Neuronal stem cell (in vitro differentiated cells): ENCODE measurements at regions not wholly inside any gene's neighbourhood (a gene's known extent, or its start where the extent isn't known, plus 50 kb on each side); places are given as distances from the start of the nearest gene placed in this dataset.

Experiments
- DNase-seq: peaks from one replicate; pipeline ENCODE4 v3.0.0-alpha.2; 2013; ENCODE audit warnings: low spot score
- H2AFZ ChIP-seq: one replicate; pipeline ENCODE4 v1.6.1; 2013; ENCODE audit warnings: mild to moderate bottlenecking, low read length, inconsistent platforms
- H2AK5ac ChIP-seq: 2 replicates; pipeline ENCODE4 v1.6.1; 2013; ENCODE audit warnings: low read depth, mild to moderate bottlenecking, inconsistent platforms, low read length, moderate library complexity, mixed read lengths
- H2BK120ac ChIP-seq: 2 replicates; pipeline ENCODE4 v1.6.1; 2013; ENCODE audit warnings: low read depth, mild to moderate bottlenecking, inconsistent platforms, low read length, moderate library complexity, mixed read lengths
- H2BK12ac ChIP-seq: one replicate; pipeline ENCODE4 v1.6.1; 2013; ENCODE audit warnings: low read length, inconsistent platforms
- H2BK15ac ChIP-seq: 2 replicates; pipeline ENCODE4 v1.6.1; 2013; ENCODE audit warnings: mild to moderate bottlenecking, low read length, inconsistent platforms, mixed read lengths
- H2BK5ac ChIP-seq: one replicate; pipeline ENCODE4 v1.6.1; 2013; ENCODE audit warnings: inconsistent platforms, mild to moderate bottlenecking, low read length, moderate library complexity
- H3K14ac ChIP-seq: one replicate; pipeline ENCODE4 v1.6.1; 2013; ENCODE audit warnings: low read length, inconsistent platforms
- H3K18ac ChIP-seq: 2 replicates; pipeline ENCODE4 v1.6.1; 2013; ENCODE audit warnings: low read length, inconsistent platforms
- H3K23ac ChIP-seq: 2 replicates; pipeline ENCODE4 v1.6.1; 2013; ENCODE audit warnings: low read depth, mild to moderate bottlenecking, mixed read lengths, low read length, inconsistent platforms; ENCODE audit not compliant: poor library complexity
- H3K27ac ChIP-seq: replicated peaks from 3 replicates; pipeline ENCODE4 v1.5.1; 2013; ENCODE audit warnings: low read length, inconsistent platforms
- H3K27me3 ChIP-seq, 3 experiments: 2 replicates each; pipeline ENCODE4 v1.6.1; 2013; ENCODE audit warnings: low read length in 3 of 3, mild to moderate bottlenecking in 2 of 3, inconsistent platforms in 1 of 3, low read depth in 1 of 3, mixed read lengths in 1 of 3, moderate library complexity in 1 of 3; ENCODE audit not compliant: control insufficient read depth in 3 of 3, insufficient read depth in 3 of 3
- H3K36me3 ChIP-seq, 2 donors: replicated peaks in 1 of 2; 2 replicates each; pipeline ENCODE4 v1.6.1; 2013; ENCODE audit warnings: low read length in 2 of 2; ENCODE audit not compliant: control insufficient read depth in 2 of 2, insufficient read depth in 2 of 2
- H3K4ac ChIP-seq: 2 replicates; pipeline ENCODE4 v1.6.1; 2013; ENCODE audit warnings: inconsistent platforms, mild to moderate bottlenecking, low read length, moderate library complexity
- H3K4me1 ChIP-seq, 2 donors: 1 replicate in 1 of 2; 2 replicates in 1 of 2; pipeline ENCODE4 v1.6.1; 2013; ENCODE audit warnings: low read length in 2 of 2, low read depth in 1 of 2; ENCODE audit not compliant: control insufficient read depth in 2 of 2, insufficient read depth in 1 of 2
- H3K4me2 ChIP-seq: one replicate; pipeline ENCODE4 v1.6.1; 2013; ENCODE audit warnings: mild to moderate bottlenecking, low read length, inconsistent platforms; ENCODE audit not compliant: insufficient read depth, poor library complexity, severe bottlenecking
- H3K4me3 ChIP-seq, 2 donors: 2 replicates each; pipeline ENCODE4 v1.5.1; 2013; ENCODE audit warnings: low read length in 2 of 2, mild to moderate bottlenecking in 2 of 2, inconsistent platforms in 1 of 2, moderate library complexity in 1 of 2
- H3K79me1 ChIP-seq: one replicate; pipeline ENCODE4 v1.6.1; 2013; ENCODE audit warnings: low read depth, mild to moderate bottlenecking, inconsistent platforms, low read length, moderate library complexity
- H3K9ac ChIP-seq: one replicate; pipeline ENCODE4 v1.6.1; 2013; ENCODE audit warnings: mild to moderate bottlenecking, low read depth, low read length, inconsistent platforms; ENCODE audit not compliant: poor library complexity
- H3K9me3 ChIP-seq, 2 donors: replicated peaks in 1 of 2; 2 replicates each; pipeline versions ENCODE3 to v1.6.1; 2013; ENCODE audit warnings: low read length in 2 of 2, mild to moderate bottlenecking in 2 of 2, inconsistent platforms in 1 of 2, low read depth in 1 of 2, mixed read lengths in 1 of 2, moderate library complexity in 1 of 2; ENCODE audit not compliant: control insufficient read depth in 2 of 2, insufficient read depth in 1 of 2
- H4K8ac ChIP-seq: one replicate; pipeline ENCODE4 v1.6.1; 2013; ENCODE audit warnings: low read depth, mild to moderate bottlenecking, inconsistent platforms, low read length, moderate library complexity
- H4K91ac ChIP-seq: one replicate; pipeline ENCODE4 v1.6.1; 2013; ENCODE audit warnings: low read length, low read depth, mild to moderate bottlenecking, inconsistent platforms; ENCODE audit not compliant: poor library complexity
- WGBS, 2 donors: extraction: QIAGEN DNeasy Blood & Tissue Kit; methylation state at CpG; one replicate each; pipeline ENCODE4 v1.1.7; 2013; ENCODE audit warnings: missing lambda C conversion rate in 2 of 2, mixed read lengths in 1 of 2; ENCODE audit not compliant: insufficient read length in 2 of 2, insufficient replicate concordance in 1 of 2; ENCODE audit errors: extremely low coverage in 2 of 2; 5-methylcytosine and 5-hydroxymethylcytosine counted together

DNA sequence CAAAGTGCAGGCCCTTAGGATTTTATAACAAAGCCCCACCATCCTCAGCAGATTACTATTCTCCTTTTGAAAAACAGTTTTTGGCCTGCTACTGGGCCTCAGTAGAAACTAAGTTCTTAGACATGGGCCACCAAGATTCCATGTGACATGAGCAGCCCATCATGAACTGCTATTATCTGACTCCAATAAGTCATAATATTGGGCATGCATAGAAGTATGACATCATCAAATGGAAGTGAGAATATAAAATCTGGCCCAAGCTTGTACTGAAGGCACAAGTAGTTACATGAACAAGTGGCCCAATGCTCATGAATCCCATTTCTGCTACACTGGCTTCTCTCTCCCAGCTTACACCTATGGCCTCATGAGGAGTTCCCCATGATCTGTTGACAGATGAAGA lies 404.8 kb downstream of the EPHA5 start:
- Histone ChIP-seq H3K4me1 (no peaks in the 10 kb centered on the region), H3K14ac (no peak overlapping the region), H3K4ac (no peak overlapping the region), H2BK15ac (no peak overlapping the region), H3K27me3 (no peaks in the 10 kb centered on the region), H3K23ac (no peak overlapping the region), H3K18ac (no peak overlapping the region), H3K4me3 (no peak overlapping the region), H4K8ac (no peak overlapping the region), H3K9ac (no peak overlapping the region), H2AK5ac (no peak overlapping the region), H2AFZ (no peak overlapping the region), H3K4me2 (no peak overlapping the region), H3K79me1 (no peaks in the 10 kb centered on the region), H2BK12ac (no peak overlapping the region), H2BK120ac (no peak overlapping the region), H3K9me3 (no peaks in the 10 kb centered on the region), H3K27ac (no peak overlapping the region), H4K91ac (no peak overlapping the region), H3K36me3 (no peaks in the 10 kb centered on the region), H2BK5ac (no peak overlapping the region)
- DNase-seq: no peak

GRCh38 chr4:65259296-65259695 lies 411.0 kb downstream of the EPHA5 start:
- no peaks in the 10 kb centered on the region for H3K27me3 ChIP-seq
- H2BK15ac ChIP-seq: no peak overlapping the region
- no peak overlapping the region for H2BK120ac ChIP-seq
- H3K27ac ChIP-seq: no peak overlapping the region
- DNase-seq: no peak
- no peaks in the 10 kb centered on the region for H3K4me1 ChIP-seq
- H3K79me1 ChIP-seq: no peaks in the 10 kb centered on the region
- no peak overlapping the region for H4K91ac ChIP-seq
- H3K4me2 ChIP-seq: no peak overlapping the region
- no peak overlapping the region for H2BK5ac ChIP-seq
- no peak overlapping the region for H3K14ac ChIP-seq
- no peak overlapping the region for H3K23ac ChIP-seq
- H4K8ac ChIP-seq: no peak overlapping the region
- H2AK5ac ChIP-seq: no peak overlapping the region
- no peak overlapping the region for H3K4me3 ChIP-seq
- no peak overlapping the region for H3K18ac ChIP-seq
- H2BK12ac ChIP-seq: no peak overlapping the region
- WGBS, 2 donors: no CpG with 5 or more reads among the region's 3 CpGs
- H2AFZ ChIP-seq: no peak overlapping the region
- no peaks in the 10 kb centered on the region for H3K36me3 ChIP-seq
- H3K9me3 ChIP-seq: no peaks in the 10 kb centered on the region
- no peak overlapping the region for H3K9ac ChIP-seq
- H3K4ac ChIP-seq: no peak overlapping the region

DNA sequence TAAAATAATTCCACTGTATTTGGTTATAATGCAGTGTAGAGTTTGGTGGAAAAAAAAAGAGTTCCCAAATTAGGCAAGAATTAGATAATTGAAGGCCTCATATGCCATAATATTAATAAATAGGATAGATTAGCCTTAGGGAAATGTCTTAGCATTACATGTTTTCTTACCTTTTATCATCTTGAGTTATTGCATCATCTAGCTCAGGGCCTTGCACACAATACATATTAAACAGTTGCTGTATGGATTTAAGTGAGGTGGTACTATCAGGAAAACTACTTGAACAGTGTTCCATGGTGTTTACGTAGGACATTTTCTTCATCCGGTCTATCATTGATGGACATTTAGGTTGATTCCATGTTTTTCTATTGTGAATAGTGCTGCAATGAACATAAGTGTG lies 419.4 kb downstream of the EPHA5 start:
- Histone ChIP-seq H4K8ac (no peak overlapping the region), H2BK120ac (no peak overlapping the region), H3K18ac (no peak overlapping the region), H3K4me3 (no peak overlapping the region), H2BK5ac (no peak overlapping the region), H2BK12ac (no peak overlapping the region), H3K36me3 (no peaks in the 10 kb centered on the region), H2BK15ac (no peak overlapping the region), H2AFZ (no peak overlapping the region), H3K9ac (no peak overlapping the region), H3K23ac (no peak overlapping the region), H3K4me2 (no peak overlapping the region), H3K4ac (no peak overlapping the region), H2AK5ac (no peak overlapping the region), H3K27ac (no peak overlapping the region), H3K9me3 (no peaks in the 10 kb centered on the region), H3K79me1 (no peaks in the 10 kb centered on the region), H4K91ac (no peak overlapping the region), H3K27me3 (no peaks in the 10 kb centered on the region), H3K14ac (no peak overlapping the region), H3K4me1 (no peaks in the 10 kb centered on the region)
- no CpG with 5 or more reads among the region's 2 CpGs for WGBS, 2 donors
- no peak for DNase-seq

GRCh38 chr4:65249111-65249510 lies 421.2 kb downstream of the EPHA5 start:
- Histone ChIP-seq H3K4me2 (no peak overlapping the region), H3K23ac (no peak overlapping the region), H2BK5ac (no peak overlapping the region), H3K9me3 (no peaks in the 10 kb centered on the region), H3K9ac (no peak overlapping the region), H2BK120ac (no peak overlapping the region), H4K8ac (no peak overlapping the region), H3K27ac (no peak overlapping the region), H3K36me3 (no peaks in the 10 kb centered on the region), H3K4me1 (no peaks in the 10 kb centered on the region), H4K91ac (no peak overlapping the region), H3K79me1 (no peaks in the 10 kb centered on the region), H2BK12ac (no peak overlapping the region), H3K18ac (no peak overlapping the region), H3K4me3 (no peak overlapping the region), H2BK15ac (no peak overlapping the region), H2AFZ (no peak overlapping the region), H3K4ac (no peak overlapping the region), H3K14ac (no peak overlapping the region), H2AK5ac (no peak overlapping the region), H3K27me3 (no peaks in the 10 kb centered on the region)
- DNase-seq: no peak
